Thyroid gland (tissue), 4 donors: ENCODE measurements at regions not wholly inside any gene's neighbourhood (a gene's known extent, or its start where the extent isn't known, plus 50 kb on each side); places are given as distances from the start of the nearest gene placed in this dataset.

Experiments used
- CTCF ChIP-seq, 6 experiments: fragments of 200-600 bp in 3 of 6; fragments of 450-650 bp in 3 of 6; sonication (generic) in 3 of 6; IDR thresholded peaks; one replicate each; pipeline ENCODE4 v1.5.1; 2016 to 2019; ENCODE audit warnings: antibody characterized with exemption in 6 of 6, mild to moderate bottlenecking in 2 of 6, inconsistent platforms in 1 of 6, moderate library complexity in 1 of 6
- POLR2A ChIP-seq, 2 donors: fragments of 450-650 bp; IDR thresholded peaks; one replicate each; pipeline ENCODE4 v1.6.1; 2017; ENCODE audit warnings: antibody characterized with exemption in 2 of 2, mild to moderate bottlenecking in 2 of 2, moderate library complexity in 1 of 2

- TF ChIP-seq POLR2A (IDR thresholded peaks at IDR 0.05), result no peak
- TF ChIP-seq CTCF (IDR thresholded peaks at IDR 0.05), result no peak
Measured at GRCh38 chr15:38823263-38823662, 258.6 kb upstream of the RASGRP1 start.
